Transverse colon (tissue), 3 donors: ENCODE measurements at regions not wholly inside any gene's neighbourhood (a gene's known extent, or its start where the extent isn't known, plus 50 kb on each side); places are given as distances from the start of the nearest gene placed in this dataset.

Source experiments
- CTCF ChIP-seq, 5 experiments: fragments of 200-600 bp in 3 of 5; fragments of 450-650 bp in 2 of 5; sonication (generic) in 3 of 5; IDR thresholded peaks; 1 replicate in 2 of 5; 2 replicates in 3 of 5; pipeline ENCODE4 v1.5.1; 2016 to 2017; ENCODE audit warnings: antibody characterized with exemption in 5 of 5, inconsistent platforms in 3 of 5, mild to moderate bottlenecking in 2 of 5, moderate library complexity in 1 of 5
- POLR2A ChIP-seq: fragments of 450-650 bp; IDR thresholded peaks from one replicate; pipeline ENCODE4 v1.6.1; 2016; ENCODE audit warnings: antibody characterized with exemption, mild to moderate bottlenecking, moderate library complexity

- TF ChIP-seq CTCF (IDR thresholded peaks at IDR 0.05): no peak
- TF ChIP-seq POLR2A: no peak
Observed at GRCh38 chr20:60402189-60403058, 444.2 kb downstream of the CDH26 start.
